PFSK-1 (cell line): ENCODE measurements at regions not wholly inside any gene's neighbourhood (a gene's known extent, or its start where the extent isn't known, plus 50 kb on each side); places are given as distances from the start of the nearest gene placed in this dataset.

Experiments
- FOXP2 ChIP-seq: optimal IDR thresholded peaks from 2 replicates; pipeline ENCODE3; 2011; ENCODE audit warnings: borderline replicate concordance, control low read depth, inconsistent platforms; ENCODE audit not compliant: insufficient read depth; ENCODE audit errors: extremely low read length, extremely low read depth
- POLR2AphosphoS5 ChIP-seq: IDR thresholded peaks from 2 replicates; pipeline ENCODE4 v1.6.1; 2012; ENCODE audit warnings: low read depth, mild to moderate bottlenecking, control low read depth, low read length, moderate library complexity
- REST ChIP-seq, 2 experiments: IDR thresholded peaks; 2 replicates each; pipeline versions ENCODE4 v1.6.1 to v1.8.0; 2011 to 2012; ENCODE audit warnings: low read depth in 2 of 2, low read length in 2 of 2, control low read depth in 1 of 2, inconsistent platforms in 1 of 2, mild to moderate bottlenecking in 1 of 2, moderate library complexity in 1 of 2; ENCODE audit not compliant: insufficient read depth in 1 of 2
- SIN3A ChIP-seq: IDR thresholded peaks from 2 replicates; pipeline ENCODE4 v1.6.1; 2012; ENCODE audit warnings: mild to moderate bottlenecking, low read length, moderate library complexity, borderline replicate concordance; ENCODE audit not compliant: insufficient read depth
- TAF1 ChIP-seq: IDR thresholded peaks from 2 replicates; pipeline ENCODE4 v1.6.1; 2012; ENCODE audit warnings: low read length, control low read depth, borderline replicate concordance; ENCODE audit not compliant: insufficient read depth

GRCh38 chrX:39998636-39999406 is 98.9 kb downstream of the BCOR start:
- TF ChIP-seq FOXP2 (no peak), SIN3A (no peak), REST (IDR thresholded peaks at IDR 0.05; ENCODE audit: insufficient read depth in 1 of 2, low read depth in 2 of 2, low read length in 2 of 2) (no peak), TAF1 (no peak), POLR2AphosphoS5 (no peak)
